GM12874 (cell line): ENCODE measurements at regions not wholly inside any gene's neighbourhood (a gene's known extent, or its start where the extent isn't known, plus 50 kb on each side); places are given as distances from the start of the nearest gene placed in this dataset.

Source experiments
- CTCF ChIP-seq: IDR thresholded peaks from 2 replicates; pipeline ENCODE4 v1.5.1; 2011; ENCODE audit warnings: low read depth, mild to moderate bottlenecking, control low read depth, low read length, moderate library complexity; ENCODE audit not compliant: insufficient read depth

- no peak for TF ChIP-seq CTCF
Measured at GRCh38 chr2:8120506-8120860, 561.4 kb upstream of the ID2 start.

GRCh38 chr2:8121022-8121825, 560.6 kb upstream of the ID2 start:
- TF ChIP-seq CTCF, result no peak

GRCh38 chr2:8121826-8122513, 559.9 kb upstream of the ID2 start:
- no peak for TF ChIP-seq CTCF

- TF ChIP-seq CTCF, result no peak
Measured at GRCh38 chr2:8122520-8122919, 559.3 kb upstream of the ID2 start.

- no peak for TF ChIP-seq CTCF
Measured at GRCh38 chr2:8123464-8123863, 558.4 kb upstream of the ID2 start.

- no peak for TF ChIP-seq CTCF
Measured at GRCh38 chr2:8125741-8126711, 555.8 kb upstream of the ID2 start.

- TF ChIP-seq CTCF, result no peak
Measured at GRCh38 chr2:8126783-8127182, 555.1 kb upstream of the ID2 start.
